DOHH2 (cell line): ENCODE measurements at regions not wholly inside any gene's neighbourhood (a gene's known extent, or its start where the extent isn't known, plus 50 kb on each side); places are given as distances from the start of the nearest gene placed in this dataset.

Experiments
- CTCF ChIP-seq: fragments of 200-600 bp; sonication (generic); IDR thresholded peaks from one replicate; pipeline ENCODE4 v1.5.1; 2014; ENCODE audit warnings: antibody characterized with exemption, mild to moderate bottlenecking, low read depth, low read length; ENCODE audit not compliant: poor library complexity, severe bottlenecking
- EZH2phosphoT487 ChIP-seq: fragments of 200-600 bp; sonication (generic); IDR thresholded peaks from 2 replicates; pipeline ENCODE4 v1.6.1; 2017; ENCODE audit warnings: borderline replicate concordance, mild to moderate bottlenecking, antibody characterized with exemption, low read length, moderate library complexity, mixed read lengths

- TF ChIP-seq CTCF (no peak), EZH2phosphoT487 (no peak)
Measured at GRCh38 chr12:126773491-126773890, 1493.5 kb upstream of the TMEM132C start.
